Left colon (tissue), 2 donors: ENCODE measurements at regions not wholly inside any gene's neighbourhood (a gene's known extent, or its start where the extent isn't known, plus 50 kb on each side); places are given as distances from the start of the nearest gene placed in this dataset.

ENCODE experiments used
- ATAC-seq: fragments of 200-7000 bp; cut with Tn5 transposase; one replicate; pipeline ENCODE4 v1.9.1; 2020; ENCODE audit warnings: mild to moderate bottlenecking, moderate library complexity
- DNase-seq, 2 donors: peaks; one replicate each; pipeline ENCODE4 v3.0.0-alpha.2; 2020
- intact Hi-C, 2 donors: fragments of 100-400 bp; cut with DNase I in 1 of 2; cut with micrococcal nuclease in 1 of 2; formaldehyde crosslinking; loops; one replicate each; pipeline versions ENCODE4 v1.11.2 to v1.14.0; 2022; cut with DNase I, micrococcal nuclease
- donor health status: DM: no; HTN: no; CAD: no.
- donor health status: DM: yes; HTN: yes; CAD: no.

- ATAC-seq = peak; percentile 85
- intact Hi-C loops = loop anchor here (5.0 to 10.0 kb wide), 2 partner anchors 208 to 210 kb away; no protein-coding TSS in a partner anchor
Observed at GRCh38 chr12:107884769-107885694, 110.5 kb downstream of the ASCL4 start.

GRCh38 chr12:107888789-107889188 lies 114.3 kb downstream of the ASCL4 start:
- ATAC-seq (no peak), DNase-seq (no peak)
- intact Hi-C loops = loop anchor here (5.0 to 10.0 kb wide), 2 partner anchors 211 to 214 kb away; no protein-coding TSS in a partner anchor

More at GRCh38 chr12:107884769-107885694, 110.5 kb downstream of the ASCL4 start:
- peak in 1 of 2 donors; percentile 54 for DNase-seq

GRCh38 chr12:107891967-107892366 lies 117.5 kb downstream of the ASCL4 start:
- intact Hi-C loops = no loop called here
- ATAC-seq (no peak), DNase-seq (no peak)

GRCh38 chr12:107894589-107894988 lies 120.1 kb downstream of the ASCL4 start:
- DNase-seq = no peak
- ATAC-seq = no peak
- intact Hi-C loops = no loop called here

GRCh38 chr12:107895966-107896365 lies 121.5 kb downstream of the ASCL4 start:
- DNase-seq = no peak
- intact Hi-C loops = no loop called here
- ATAC-seq = no peak

GRCh38 chr12:107900588-107900987 lies 126.1 kb downstream of the ASCL4 start:
- intact Hi-C loops = no loop called here
- ATAC-seq = no peak
- DNase-seq = no peak

GRCh38 chr12:107903341-107904061 lies 129.0 kb downstream of the ASCL4 start:
- peak; percentile 74 to 86 for DNase-seq
- intact Hi-C loops = no loop called here
- peak; percentile 98 for ATAC-seq

- DNase-seq (no peak), ATAC-seq (no peak)
- intact Hi-C loops = no loop called here
Observed at GRCh38 chr12:107906707-107907106, 132.2 kb downstream of the ASCL4 start.

GRCh38 chr12:107912421-107913004 lies 138.0 kb downstream of the ASCL4 start:
- ATAC-seq = peak; percentile 26
- intact Hi-C loops = no loop called here

GRCh38 chr12:107914460-107914977 lies 140.0 kb downstream of the ASCL4 start:
- DNase-seq (no peak), ATAC-seq (no peak)
- intact Hi-C loops = no loop called here

More at GRCh38 chr12:107912421-107913004, 138.0 kb downstream of the ASCL4 start:
- peak; percentile 32 to 42 for DNase-seq

- peak; percentile 57 for ATAC-seq
- intact Hi-C loops = no loop called here
- no peak for DNase-seq
Observed at GRCh38 chr12:107917912-107918800, 143.7 kb downstream of the ASCL4 start.

- DNase-seq (no peak), ATAC-seq (no peak)
- intact Hi-C loops = no loop called here
Observed at GRCh38 chr12:107921062-107921461, 146.6 kb downstream of the ASCL4 start.

- DNase-seq (no peak), ATAC-seq (no peak)
- intact Hi-C loops = no loop called here
Observed at GRCh38 chr12:107925125-107925524, 150.6 kb downstream of the ASCL4 start.

- DNase-seq = no peak
Observed at GRCh38 chr12:107929436-107929835, 154.9 kb downstream of the ASCL4 start.

GRCh38 chr12:107931761-107932160 lies 157.3 kb downstream of the ASCL4 start:
- DNase-seq (no peak), ATAC-seq (no peak)
- intact Hi-C loops = no loop called here

More at GRCh38 chr12:107929436-107929835, 154.9 kb downstream of the ASCL4 start:
- ATAC-seq = peak; percentile 33
- intact Hi-C loops = no loop called here

- no peak for ATAC-seq
Observed at GRCh38 chr12:107938446-107938845, 163.9 kb downstream of the ASCL4 start.

GRCh38 chr12:107948391-107948945 lies 174.0 kb downstream of the ASCL4 start:
- intact Hi-C loops = no loop called here
- ATAC-seq = no peak
- no peak for DNase-seq

More at GRCh38 chr12:107938446-107938845, 163.9 kb downstream of the ASCL4 start:
- intact Hi-C loops = no loop called here
- no peak for DNase-seq

- intact Hi-C loops = no loop called here
- no peak for ATAC-seq
- DNase-seq = no peak
Observed at GRCh38 chr12:107951024-107951423, 176.5 kb downstream of the ASCL4 start.
